Mammary epithelial cell (primary cell): ENCODE measurements at regions not wholly inside any gene's neighbourhood (a gene's known extent, or its start where the extent isn't known, plus 50 kb on each side); places are given as distances from the start of the nearest gene placed in this dataset.

Experiments
- CTCF ChIP-seq, 2 donors: IDR thresholded peaks in 1 of 2; conservative IDR thresholded peaks in 1 of 2; 2 replicates each; pipeline ENCODE4 v1.5.1; 2011 to 2012; ENCODE audit warnings: inconsistent platforms in 2 of 2, low read length in 2 of 2, mild to moderate bottlenecking in 2 of 2, control low read depth in 1 of 2, low read depth in 1 of 2; ENCODE audit not compliant: insufficient read depth in 1 of 2; ENCODE audit errors: extremely low read depth in 1 of 2
- EZH2 ChIP-seq: IDR thresholded peaks from 2 replicates; pipeline ENCODE4 v1.6.1; 2012; ENCODE audit warnings: low read length, inconsistent platforms, borderline replicate concordance

DNA sequence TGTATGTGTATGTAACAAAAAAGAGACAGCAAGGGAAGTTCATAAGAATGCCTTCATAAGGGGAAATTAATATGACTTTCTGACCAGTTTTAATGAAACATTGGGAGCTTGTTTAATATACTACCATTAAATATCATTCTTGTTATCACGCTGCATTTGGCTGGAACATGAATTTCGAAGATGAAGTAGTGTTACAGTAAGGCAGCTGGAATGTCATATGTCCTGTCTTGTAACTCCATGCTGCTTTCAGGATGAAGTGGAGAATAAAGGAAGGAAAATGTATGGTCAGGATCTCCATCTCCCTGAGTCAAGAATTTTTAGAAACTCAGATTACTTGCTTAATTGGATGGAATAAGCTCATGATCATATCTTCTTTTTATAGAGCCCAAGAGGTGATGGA is 61.5 kb upstream of the DMAC1 start:
- TF ChIP-seq CTCF (conservative IDR thresholded peaks at IDR 0.05 in 1 of 2, IDR thresholded peaks at IDR 0.05 in 1 of 2; ENCODE audit: extremely low read depth in 1 of 2, insufficient read depth in 1 of 2, low read depth in 1 of 2, low read length in 2 of 2), result no peak
- no peak for TF ChIP-seq EZH2
